GM23338 (cell line): ENCODE measurements at regions not wholly inside any gene's neighbourhood (a gene's known extent, or its start where the extent isn't known, plus 50 kb on each side); places are given as distances from the start of the nearest gene placed in this dataset.

Experiments
- CREB1 ChIP-seq: fragments of 250-450 bp; sonication (Bioruptor Pico); IDR thresholded peaks from 2 replicates; pipeline ENCODE4 v1.5.0; 2020; ENCODE audit warnings: low read depth, mild to moderate bottlenecking, moderate library complexity
- ETS1 ChIP-seq: IDR thresholded peaks from 2 replicates; pipeline ENCODE4 v1.6.1; 2016; ENCODE audit warnings: antibody characterized with exemption
- EZH2 ChIP-seq: fragments of 200-600 bp; sonication (generic); IDR thresholded peaks from one replicate; pipeline ENCODE4 v1.8.0; 2017; ENCODE audit warnings: antibody characterized with exemption, mild to moderate bottlenecking, low read depth; ENCODE audit not compliant: unreplicated experiment
- EZH2phosphoT487 ChIP-seq: fragments of 200-600 bp; sonication (generic); IDR thresholded peaks from one replicate; pipeline ENCODE4 v1.8.1; 2018; ENCODE audit warnings: antibody characterized with exemption; ENCODE audit not compliant: unreplicated experiment
- JUNB ChIP-seq: IDR thresholded peaks from one replicate; pipeline ENCODE4 v1.6.1; 2016; ENCODE audit warnings: antibody characterized with exemption; ENCODE audit not compliant: unreplicated experiment
- NANOG ChIP-seq: IDR thresholded peaks from 2 replicates; pipeline ENCODE4 v1.6.1; 2016; ENCODE audit warnings: antibody characterized with exemption, borderline replicate concordance
- POLR2AphosphoS5 ChIP-seq: IDR thresholded peaks from 2 replicates; pipeline ENCODE4 v1.6.1; 2016; ENCODE audit warnings: antibody characterized with exemption, low read depth
- REST ChIP-seq: IDR thresholded peaks from one replicate; pipeline ENCODE4 v1.6.1; 2018; ENCODE audit warnings: antibody characterized with exemption; ENCODE audit not compliant: unreplicated experiment
- ZNF114 ChIP-seq: fragments of 250-450 bp; sonication (Bioruptor Pico); IDR thresholded peaks from 2 replicates; pipeline ENCODE4 v1.5.0; 2020; ENCODE audit warnings: mild to moderate bottlenecking, moderate library complexity
- ZNF331 ChIP-seq: fragments of 250-450 bp; sonication (Bioruptor Pico); IDR thresholded peaks from 2 replicates; pipeline ENCODE4 v1.5.0; 2020; ENCODE audit warnings: low read depth, mild to moderate bottlenecking, moderate library complexity
- TF ChIP-seq, protein P1 (sequence below), 2 experiments: fragments of 200-600 bp in 1 of 2; sonication (generic) in 1 of 2; conservative IDR thresholded peaks; 2 replicates each; pipeline versions ENCODE4 v1.5.1 to v1.6.1; 2016 to 2017; ENCODE audit warnings: antibody characterized with exemption in 2 of 2, low read depth in 2 of 2, mild to moderate bottlenecking in 2 of 2, moderate library complexity in 1 of 2
- TF ChIP-seq, protein P2 (sequence below): fragments of 250-450 bp; sonication (Bioruptor Pico); IDR thresholded peaks from 2 replicates; pipeline ENCODE4 v1.5.0; 2020; ENCODE audit warnings: mild to moderate bottlenecking, moderate library complexity

DNA sequence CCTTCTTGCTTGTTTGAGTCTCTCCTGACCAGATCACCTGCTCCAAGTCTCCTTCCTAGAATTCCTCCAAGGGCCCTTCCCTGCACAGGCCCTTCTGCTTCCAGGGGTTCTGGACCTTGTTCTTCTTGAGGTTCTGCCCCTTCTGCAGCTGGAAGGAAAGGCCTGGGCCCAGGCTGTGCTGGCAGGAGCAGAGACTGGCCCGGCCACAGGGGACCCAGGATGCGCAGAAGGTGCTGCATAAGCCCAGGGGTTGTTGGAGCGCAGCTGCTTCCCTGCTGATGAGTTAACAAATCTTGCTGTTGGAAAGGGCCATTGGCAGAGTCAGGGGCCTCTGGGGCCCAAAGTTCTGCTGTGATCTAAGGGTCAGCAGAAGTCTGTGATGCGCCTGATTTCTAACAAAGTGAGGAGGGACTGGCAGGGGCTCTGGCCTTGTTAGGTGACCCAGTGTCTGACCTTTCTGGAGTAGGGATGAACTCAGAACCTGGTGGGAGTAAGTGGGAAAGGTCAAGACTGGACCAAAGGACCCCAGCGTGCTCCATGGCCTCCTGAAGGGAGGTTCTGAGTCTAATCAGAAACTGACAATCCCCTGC is 509.8 kb downstream of the PTPRU start:
- TF ChIP-seq POLR2AphosphoS5 = no peak
- TF ChIP-seq, protein P1, sequence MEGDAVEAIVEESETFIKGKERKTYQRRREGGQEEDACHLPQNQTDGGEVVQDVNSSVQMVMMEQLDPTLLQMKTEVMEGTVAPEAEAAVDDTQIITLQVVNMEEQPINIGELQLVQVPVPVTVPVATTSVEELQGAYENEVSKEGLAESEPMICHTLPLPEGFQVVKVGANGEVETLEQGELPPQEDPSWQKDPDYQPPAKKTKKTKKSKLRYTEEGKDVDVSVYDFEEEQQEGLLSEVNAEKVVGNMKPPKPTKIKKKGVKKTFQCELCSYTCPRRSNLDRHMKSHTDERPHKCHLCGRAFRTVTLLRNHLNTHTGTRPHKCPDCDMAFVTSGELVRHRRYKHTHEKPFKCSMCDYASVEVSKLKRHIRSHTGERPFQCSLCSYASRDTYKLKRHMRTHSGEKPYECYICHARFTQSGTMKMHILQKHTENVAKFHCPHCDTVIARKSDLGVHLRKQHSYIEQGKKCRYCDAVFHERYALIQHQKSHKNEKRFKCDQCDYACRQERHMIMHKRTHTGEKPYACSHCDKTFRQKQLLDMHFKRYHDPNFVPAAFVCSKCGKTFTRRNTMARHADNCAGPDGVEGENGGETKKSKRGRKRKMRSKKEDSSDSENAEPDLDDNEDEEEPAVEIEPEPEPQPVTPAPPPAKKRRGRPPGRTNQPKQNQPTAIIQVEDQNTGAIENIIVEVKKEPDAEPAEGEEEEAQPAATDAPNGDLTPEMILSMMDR (conservative IDR thresholded peaks at IDR 0.05; ENCODE audit: low read depth in 2 of 2) = no peak
- no peak for TF ChIP-seq CREB1
- TF ChIP-seq EZH2phosphoT487 = no peak
- no peak for TF ChIP-seq EZH2
- TF ChIP-seq JUNB = no peak
- TF ChIP-seq ETS1 = no peak
- no peak for TF ChIP-seq REST
- TF ChIP-seq ZNF331 (CRISPR knock-in tag) = no peak
- TF ChIP-seq NANOG = no peak
- no peak for TF ChIP-seq ZNF114 (CRISPR knock-in tag)
- TF ChIP-seq, protein P2, sequence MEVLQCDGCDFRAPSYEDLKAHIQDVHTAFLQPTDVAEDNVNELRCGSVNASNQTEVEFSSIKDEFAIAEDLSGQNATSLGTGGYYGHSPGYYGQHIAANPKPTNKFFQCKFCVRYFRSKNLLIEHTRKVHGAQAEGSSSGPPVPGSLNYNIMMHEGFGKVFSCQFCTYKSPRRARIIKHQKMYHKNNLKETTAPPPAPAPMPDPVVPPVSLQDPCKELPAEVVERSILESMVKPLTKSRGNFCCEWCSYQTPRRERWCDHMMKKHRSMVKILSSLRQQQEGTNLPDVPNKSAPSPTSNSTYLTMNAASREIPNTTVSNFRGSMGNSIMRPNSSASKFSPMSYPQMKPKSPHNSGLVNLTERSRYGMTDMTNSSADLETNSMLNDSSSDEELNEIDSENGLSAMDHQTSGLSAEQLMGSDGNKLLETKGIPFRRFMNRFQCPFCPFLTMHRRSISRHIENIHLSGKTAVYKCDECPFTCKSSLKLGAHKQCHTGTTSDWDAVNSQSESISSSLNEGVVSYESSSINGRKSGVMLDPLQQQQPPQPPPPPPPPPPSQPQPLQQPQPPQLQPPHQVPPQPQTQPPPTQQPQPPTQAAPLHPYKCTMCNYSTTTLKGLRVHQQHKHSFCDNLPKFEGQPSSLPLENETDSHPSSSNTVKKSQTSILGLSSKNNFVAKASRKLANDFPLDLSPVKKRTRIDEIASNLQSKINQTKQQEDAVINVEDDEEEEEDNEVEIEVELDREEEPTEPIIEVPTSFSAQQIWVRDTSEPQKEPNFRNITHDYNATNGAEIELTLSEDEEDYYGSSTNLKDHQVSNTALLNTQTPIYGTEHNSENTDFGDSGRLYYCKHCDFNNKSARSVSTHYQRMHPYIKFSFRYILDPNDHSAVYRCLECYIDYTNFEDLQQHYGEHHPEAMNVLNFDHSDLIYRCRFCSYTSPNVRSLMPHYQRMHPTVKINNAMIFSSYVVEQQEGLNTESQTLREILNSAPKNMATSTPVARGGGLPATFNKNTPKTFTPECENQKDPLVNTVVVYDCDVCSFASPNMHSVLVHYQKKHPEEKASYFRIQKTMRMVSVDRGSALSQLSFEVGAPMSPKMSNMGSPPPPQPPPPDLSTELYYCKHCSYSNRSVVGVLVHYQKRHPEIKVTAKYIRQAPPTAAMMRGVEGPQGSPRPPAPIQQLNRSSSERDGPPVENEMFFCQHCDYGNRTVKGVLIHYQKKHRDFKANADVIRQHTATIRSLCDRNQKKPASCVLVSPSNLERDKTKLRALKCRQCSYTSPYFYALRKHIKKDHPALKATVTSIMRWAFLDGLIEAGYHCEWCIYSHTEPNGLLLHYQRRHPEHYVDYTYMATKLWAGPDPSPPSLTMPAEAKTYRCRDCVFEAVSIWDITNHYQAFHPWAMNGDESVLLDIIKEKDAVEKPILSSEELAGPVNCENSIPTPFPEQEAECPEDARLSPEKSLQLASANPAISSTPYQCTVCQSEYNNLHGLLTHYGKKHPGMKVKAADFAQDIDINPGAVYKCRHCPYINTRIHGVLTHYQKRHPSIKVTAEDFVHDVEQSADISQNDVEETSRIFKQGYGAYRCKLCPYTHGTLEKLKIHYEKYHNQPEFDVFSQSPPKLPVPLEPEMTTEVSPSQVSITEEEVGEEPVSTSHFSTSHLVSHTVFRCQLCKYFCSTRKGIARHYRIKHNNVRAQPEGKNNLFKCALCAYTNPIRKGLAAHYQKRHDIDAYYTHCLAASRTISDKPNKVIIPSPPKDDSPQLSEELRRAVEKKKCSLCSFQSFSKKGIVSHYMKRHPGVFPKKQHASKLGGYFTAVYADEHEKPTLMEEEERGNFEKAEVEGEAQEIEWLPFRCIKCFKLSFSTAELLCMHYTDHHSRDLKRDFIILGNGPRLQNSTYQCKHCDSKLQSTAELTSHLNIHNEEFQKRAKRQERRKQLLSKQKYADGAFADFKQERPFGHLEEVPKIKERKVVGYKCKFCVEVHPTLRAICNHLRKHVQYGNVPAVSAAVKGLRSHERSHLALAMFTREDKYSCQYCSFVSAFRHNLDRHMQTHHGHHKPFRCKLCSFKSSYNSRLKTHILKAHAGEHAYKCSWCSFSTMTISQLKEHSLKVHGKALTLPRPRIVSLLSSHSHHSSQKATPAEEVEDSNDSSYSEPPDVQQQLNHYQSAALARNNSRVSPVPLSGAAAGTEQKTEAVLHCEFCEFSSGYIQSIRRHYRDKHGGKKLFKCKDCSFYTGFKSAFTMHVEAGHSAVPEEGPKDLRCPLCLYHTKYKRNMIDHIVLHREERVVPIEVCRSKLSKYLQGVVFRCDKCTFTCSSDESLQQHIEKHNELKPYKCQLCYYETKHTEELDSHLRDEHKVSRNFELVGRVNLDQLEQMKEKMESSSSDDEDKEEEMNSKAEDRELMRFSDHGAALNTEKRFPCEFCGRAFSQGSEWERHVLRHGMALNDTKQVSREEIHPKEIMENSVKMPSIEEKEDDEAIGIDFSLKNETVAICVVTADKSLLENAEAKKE (CRISPR knock-in tag) = no peak
